Astrocyte (in vitro differentiated cells and primary cell): ENCODE measurements at regions not wholly inside any gene's neighbourhood (a gene's known extent, or its start where the extent isn't known, plus 50 kb on each side); places are given as distances from the start of the nearest gene placed in this dataset.

ENCODE experiments used
- DNase-seq: peaks from one replicate; pipeline ENCODE4 v3.0.0-alpha.2; 2010; ENCODE audit warnings: low read depth
- FAIRE-seq: peaks from 2 replicates; lab custom pipeline; 2011; peaks lifted over from hg19 to GRCh38; lab: Jason Lieb, UNC
- H2AFZ ChIP-seq: 2 replicates; pipeline ENCODE4 v1.6.0; 2012; ENCODE audit warnings: low read depth, low read length, inconsistent platforms
- H3K27ac ChIP-seq: 2 replicates; pipeline ENCODE4 v1.5.1; 2011; ENCODE audit warnings: low read depth, low read length, inconsistent platforms
- H3K27me3 ChIP-seq: 2 replicates; pipeline ENCODE4 v1.6.0; 2011; ENCODE audit warnings: low read length, inconsistent platforms; ENCODE audit not compliant: insufficient read depth
- H3K36me3 ChIP-seq: 2 replicates; pipeline ENCODE4 v1.5.1; 2011; ENCODE audit warnings: low read length, inconsistent platforms; ENCODE audit not compliant: insufficient read depth
- H3K4me1 ChIP-seq: 2 replicates; pipeline ENCODE4 v1.5.1; 2011; ENCODE audit warnings: low read length, inconsistent platforms; ENCODE audit not compliant: insufficient read depth
- H3K4me2 ChIP-seq: 2 replicates; pipeline ENCODE4 v1.6.0; 2012; ENCODE audit warnings: low read length, inconsistent platforms
- H3K4me3 ChIP-seq: 2 replicates; pipeline ENCODE4 v1.5.1; 2011; ENCODE audit warnings: low read depth, mild to moderate bottlenecking, low read length, inconsistent platforms; ENCODE audit not compliant: insufficient read depth
- H3K79me2 ChIP-seq: 2 replicates; pipeline ENCODE4 v1.6.0; 2012; ENCODE audit warnings: mild to moderate bottlenecking, low read length, inconsistent platforms; ENCODE audit not compliant: insufficient read depth
- H3K9ac ChIP-seq: 2 replicates; pipeline ENCODE4 v1.6.0; 2012; ENCODE audit warnings: mild to moderate bottlenecking, low read length, inconsistent platforms
- H3K9me3 ChIP-seq: 2 replicates; pipeline ENCODE4 v1.5.1; 2012; ENCODE audit warnings: low read depth, mild to moderate bottlenecking, low read length, inconsistent platforms; ENCODE audit not compliant: insufficient read depth
- H4K20me1 ChIP-seq: 2 replicates; pipeline ENCODE4 v1.6.0; 2012; ENCODE audit warnings: low read length, inconsistent platforms; ENCODE audit not compliant: insufficient read depth
- H3K27ac Mint-ChIP-seq: one replicate; pipeline ENCODE4 v1.8.0; 2021; ENCODE audit warnings: mild to moderate bottlenecking, mixed read lengths; ENCODE audit not compliant: unreplicated experiment
- H3K27me3 Mint-ChIP-seq: one replicate; pipeline ENCODE4 v1.8.0; 2021; ENCODE audit warnings: low read depth, mixed read lengths; ENCODE audit not compliant: unreplicated experiment
- H3K36me3 Mint-ChIP-seq: one replicate; pipeline ENCODE4 v1.8.0; 2021; ENCODE audit warnings: low read depth, mixed read lengths; ENCODE audit not compliant: unreplicated experiment
- H3K4me1 Mint-ChIP-seq: one replicate; pipeline ENCODE4 v1.8.0; 2021; ENCODE audit warnings: low read depth, mixed read lengths; ENCODE audit not compliant: unreplicated experiment
- H3K4me3 Mint-ChIP-seq: one replicate; pipeline ENCODE4 v1.8.0; 2021; ENCODE audit warnings: mild to moderate bottlenecking, moderate library complexity, mixed read lengths; ENCODE audit not compliant: unreplicated experiment
- H3K9me3 Mint-ChIP-seq: one replicate; pipeline ENCODE4 v1.8.0; 2021; ENCODE audit warnings: mild to moderate bottlenecking, mixed read lengths; ENCODE audit not compliant: unreplicated experiment
- CTCF ChIP-seq: IDR thresholded peaks from 2 replicates; pipeline ENCODE4 v1.5.1; 2011; ENCODE audit warnings: low read depth, mild to moderate bottlenecking, inconsistent platforms, low read length, moderate library complexity; ENCODE audit not compliant: insufficient read depth
- EZH2 ChIP-seq: IDR thresholded peaks from 2 replicates; pipeline ENCODE4 v1.6.1; 2012; ENCODE audit warnings: mild to moderate bottlenecking, low read length, inconsistent platforms; ENCODE audit not compliant: insufficient read depth

DNA sequence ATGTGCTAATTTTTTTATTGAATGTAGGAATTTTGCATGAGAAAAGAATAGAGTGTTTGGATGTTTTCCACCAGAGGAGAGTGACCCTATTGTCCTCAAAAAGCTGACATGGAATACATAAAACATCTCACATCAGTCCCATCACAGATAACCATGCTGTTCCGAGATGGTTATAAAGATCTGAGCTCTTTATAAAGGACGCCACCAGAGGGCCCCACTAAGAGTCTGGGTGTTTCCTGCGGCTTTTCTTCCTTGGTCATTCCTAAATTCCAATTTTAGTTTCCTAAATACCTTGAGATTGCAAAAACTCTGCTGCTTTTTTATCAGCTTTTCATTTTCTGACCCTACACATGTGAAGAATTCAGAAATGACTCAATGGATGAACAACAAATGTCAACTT lies 504.5 kb upstream of the FRG1 start:
- H3K4me3 Mint-ChIP-seq: no peak overlapping the region
- peaks cover 5% of the 10 kb centered on the region for H3K4me1 Mint-ChIP-seq
- Histone ChIP-seq H3K36me3 (no peaks in the 10 kb centered on the region), H2AFZ (no peak overlapping the region), H3K4me3 (no peak overlapping the region), H3K27ac (no peak overlapping the region), H3K9ac (no peak overlapping the region), H3K27me3 (no peaks in the 10 kb centered on the region), H3K4me1 (no peaks in the 10 kb centered on the region), H3K9me3 (peaks cover 3% of the 10 kb centered on the region), H3K79me2 (no peaks in the 10 kb centered on the region), H4K20me1 (no peaks in the 10 kb centered on the region), H3K4me2 (no peak overlapping the region)
- TF ChIP-seq EZH2: no peak
- no peak for TF ChIP-seq CTCF
- H3K27me3 Mint-ChIP-seq: no peaks in the 10 kb centered on the region
- no peak for DNase-seq
- no peaks in the 10 kb centered on the region for H3K36me3 Mint-ChIP-seq
- FAIRE-seq: no peak
- H3K9me3 Mint-ChIP-seq: no peaks in the 10 kb centered on the region
- H3K27ac Mint-ChIP-seq: no peak overlapping the region

DNA sequence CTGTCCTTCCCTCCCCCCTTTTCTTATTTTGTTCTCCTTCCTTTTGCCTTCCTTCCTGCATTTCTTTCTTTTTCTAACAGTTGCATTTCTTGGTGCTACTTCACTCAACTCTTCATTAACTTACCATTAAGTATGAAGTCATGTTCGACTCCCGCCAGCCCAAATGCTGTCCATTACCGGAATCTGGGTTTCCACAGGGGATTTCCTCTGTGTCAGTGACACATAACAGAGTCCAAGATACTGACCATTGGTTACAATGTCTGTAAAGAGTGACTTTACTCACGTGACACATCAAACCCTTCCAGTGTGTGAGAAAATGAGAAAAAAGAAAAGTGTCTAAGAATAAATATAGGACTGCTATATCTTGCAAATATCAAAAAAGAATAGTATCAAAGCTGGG lies 500.0 kb upstream of the FRG1 start:
- Histone ChIP-seq H3K79me2 (no peaks in the 10 kb centered on the region), H2AFZ (no peak overlapping the region), H3K9me3 (peaks cover 3% of the 10 kb centered on the region), H3K27me3 (no peaks in the 10 kb centered on the region), H3K4me2 (no peak overlapping the region), H4K20me1 (no peaks in the 10 kb centered on the region), H3K9ac (no peak overlapping the region), H3K4me1 (no peaks in the 10 kb centered on the region), H3K27ac (no peak overlapping the region), H3K4me3 (no peak overlapping the region), H3K36me3 (no peaks in the 10 kb centered on the region)
- no peak for TF ChIP-seq CTCF
- TF ChIP-seq EZH2: no peak
- H3K9me3 Mint-ChIP-seq: no peaks in the 10 kb centered on the region
- no peak for DNase-seq
- H3K27ac Mint-ChIP-seq: peak overlapping the region; percentile 84
- FAIRE-seq: no peak
- H3K4me3 Mint-ChIP-seq: no peak overlapping the region
- no peaks in the 10 kb centered on the region for H3K36me3 Mint-ChIP-seq
- H3K27me3 Mint-ChIP-seq: no peaks in the 10 kb centered on the region
- peaks cover 6% of the 10 kb centered on the region for H3K4me1 Mint-ChIP-seq

DNA sequence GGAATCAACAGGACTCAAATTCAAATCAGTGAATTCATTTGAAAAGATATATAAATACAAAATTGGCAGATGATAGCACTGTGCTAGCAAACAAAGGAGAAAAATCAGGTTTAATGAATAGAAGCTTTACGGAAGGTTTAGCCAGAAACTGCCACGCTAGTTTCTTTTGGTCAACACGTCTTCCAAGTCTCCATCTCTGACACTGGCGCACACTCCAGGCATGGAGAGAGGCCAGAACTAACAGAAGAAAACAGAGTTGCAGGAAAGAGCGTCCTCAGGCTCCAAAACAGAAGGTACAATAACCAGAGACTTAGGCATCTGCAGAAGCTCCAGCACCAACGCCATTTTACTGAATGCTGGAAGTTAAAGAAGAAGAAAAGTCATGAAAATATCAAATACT lies 497.3 kb upstream of the FRG1 start:
- Mint-ChIP-seq H3K4me3 (no peak overlapping the region), H3K27ac (no peak overlapping the region), H3K36me3 (no peaks in the 10 kb centered on the region), H3K27me3 (no peaks in the 10 kb centered on the region), H3K4me1 (peaks cover 6% of the 10 kb centered on the region), H3K9me3 (peaks cover 3% of the 10 kb centered on the region)
- H3K27me3 ChIP-seq: no peaks in the 10 kb centered on the region
- no peaks in the 10 kb centered on the region for H3K36me3 ChIP-seq
- no peak overlapping the region for H3K4me3 ChIP-seq
- no peak overlapping the region for H3K4me2 ChIP-seq
- no peak overlapping the region for H2AFZ ChIP-seq
- TF ChIP-seq CTCF: no peak
- no peak for TF ChIP-seq EZH2
- no peak overlapping the region for H3K27ac ChIP-seq
- no peaks in the 10 kb centered on the region for H4K20me1 ChIP-seq
- no peaks in the 10 kb centered on the region for H3K79me2 ChIP-seq
- peaks cover 6% of the 10 kb centered on the region for H3K9me3 ChIP-seq
- no peak for FAIRE-seq
- no peaks in the 10 kb centered on the region for H3K4me1 ChIP-seq
- no peak for DNase-seq
- H3K9ac ChIP-seq: no peak overlapping the region
